GM19467 (cell line): ENCODE measurements at regions not wholly inside any gene's neighbourhood (a gene's known extent, or its start where the extent isn't known, plus 50 kb on each side); places are given as distances from the start of the nearest gene placed in this dataset.
"Not testable (repeated sequence)": the region's sequence is repeated elsewhere in the genome, so short reads cannot be mapped to it uniquely, and the experiment has no call there.

Experiments
- ATAC-seq: cut with Tn5 transposase; IDR thresholded peaks from one replicate; pipeline ENCODE4 v1.9.1; 2021; ENCODE audit warnings: mild to moderate bottlenecking, moderate library complexity; ENCODE audit not compliant: unreplicated experiment

DNA sequence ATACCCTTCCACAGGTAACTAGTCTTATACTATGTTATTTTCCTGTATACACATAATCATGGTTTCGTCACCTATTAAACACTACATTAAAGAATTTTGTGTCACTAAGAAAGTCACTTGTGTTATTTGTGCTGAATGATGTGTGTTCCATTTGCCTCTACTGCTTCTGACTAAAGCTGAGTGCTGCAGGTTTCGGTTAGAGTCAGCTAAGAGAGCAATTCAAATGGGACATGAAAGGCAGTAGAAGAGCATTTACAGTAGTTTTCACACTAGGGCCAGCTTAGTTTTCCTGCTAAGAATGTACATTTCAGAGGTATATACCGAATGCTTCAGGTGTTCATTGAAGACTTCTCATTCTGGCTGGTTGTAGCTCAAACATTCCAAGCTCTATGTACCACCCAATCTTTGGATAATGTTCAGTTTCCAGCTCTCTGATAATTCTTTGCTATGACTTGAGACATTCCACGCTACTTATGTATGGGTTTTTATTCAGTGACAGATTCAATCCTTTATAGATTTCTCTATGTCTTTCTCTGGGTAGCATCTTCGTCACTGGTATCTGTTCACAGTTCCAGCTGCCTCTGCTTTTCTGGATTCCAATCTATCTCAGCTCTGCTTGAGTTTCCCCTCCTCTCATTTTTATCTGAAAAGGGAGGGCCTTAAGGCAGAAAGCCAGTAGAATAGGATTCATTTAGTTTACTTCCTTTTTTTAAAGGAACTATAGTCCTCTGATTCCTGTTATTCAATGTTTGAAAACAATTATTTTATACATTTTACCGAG lies 164.4 kb downstream of the CXXC4 start:
- no peak for ATAC-seq

GRCh38 chr4:104326991-104327694 lies 167.6 kb downstream of the CXXC4 start:
- ATAC-seq, result not testable (repeated sequence)

DNA sequence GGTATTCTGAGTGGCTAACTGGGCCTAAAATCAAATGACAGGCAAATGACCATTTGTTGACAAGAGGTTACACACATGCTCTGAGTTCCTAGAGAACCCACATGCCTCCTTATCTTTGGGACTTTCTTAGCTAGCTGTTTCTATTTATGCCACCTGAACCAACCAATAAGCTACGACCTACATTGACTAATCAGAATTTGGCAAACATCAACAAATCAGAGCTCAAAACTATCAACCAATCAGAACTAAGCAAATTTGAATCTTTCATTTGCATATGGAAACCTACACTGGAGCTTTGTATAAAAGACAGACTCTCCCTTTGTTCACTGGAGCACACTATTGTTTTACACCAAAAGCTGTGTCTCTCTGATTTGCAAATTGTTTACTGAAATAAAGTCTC lies 192.0 kb downstream of the CXXC4 start:
- ATAC-seq, result no peak

GRCh38 chr4:104294811-104295210 lies 199.9 kb downstream of the CXXC4 start:
- no peak for ATAC-seq

DNA sequence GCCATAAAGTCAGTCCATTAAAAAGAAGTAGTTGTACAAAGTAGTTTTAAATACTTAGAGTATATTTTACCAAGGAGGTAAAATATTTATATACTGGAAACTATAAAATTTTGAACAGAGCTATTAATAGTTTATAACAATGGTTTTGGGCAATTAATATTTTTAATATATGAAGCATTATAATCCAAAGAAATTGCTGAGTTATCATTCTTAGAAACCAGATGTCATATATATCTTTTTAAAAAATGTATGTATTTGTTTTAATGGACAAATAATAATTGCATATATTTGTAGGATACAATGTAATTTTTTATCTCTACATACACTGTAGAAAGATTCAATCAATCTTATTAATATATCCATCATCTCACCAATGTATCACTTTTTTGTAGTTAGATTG lies 207.8 kb downstream of the CXXC4 start:
- no peak for ATAC-seq

DNA sequence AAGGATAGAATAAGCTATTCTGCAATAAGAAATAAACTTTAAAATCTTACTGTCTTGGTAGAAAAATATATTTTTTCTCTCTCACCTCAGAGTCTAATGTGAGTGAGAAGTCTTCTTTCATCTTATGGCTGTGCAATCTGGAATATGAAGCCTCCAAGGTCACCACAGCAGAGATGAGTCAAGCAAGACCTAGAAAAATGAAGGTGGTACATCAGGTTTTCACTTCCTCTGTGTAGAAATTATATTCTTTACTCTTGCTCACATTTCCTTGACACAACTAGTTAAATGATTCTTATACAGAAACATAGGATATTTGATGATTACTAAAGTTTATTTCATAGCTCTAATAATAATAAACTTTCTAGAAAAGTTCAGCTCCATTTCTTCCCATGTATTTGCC lies 211.4 kb downstream of the CXXC4 start:
- ATAC-seq, result no peak

DNA sequence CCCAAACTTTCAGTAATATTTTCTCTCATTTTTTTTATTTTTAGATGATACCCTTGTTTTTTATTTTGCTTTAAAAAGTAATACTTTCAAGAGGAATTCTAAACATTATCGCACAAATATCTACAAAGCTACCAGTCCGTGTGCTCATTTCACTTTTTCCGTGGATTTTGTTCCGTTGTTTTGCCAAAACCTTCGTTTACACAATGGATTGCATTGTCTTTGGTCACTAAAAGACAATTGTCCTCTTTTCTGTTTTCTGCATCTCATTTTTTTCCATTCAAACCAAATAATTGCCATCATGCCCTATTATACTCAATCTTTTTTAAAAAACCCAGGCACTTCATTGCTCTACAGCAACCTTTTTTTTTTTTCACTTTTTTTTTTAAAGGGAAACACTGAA lies 214.9 kb downstream of the CXXC4 start:
- ATAC-seq, result no peak

GRCh38 chr4:104272966-104273365 lies 221.7 kb downstream of the CXXC4 start:
- ATAC-seq, result no peak

GRCh38 chr4:104269603-104270002 lies 225.1 kb downstream of the CXXC4 start:
- not testable (repeated sequence) for ATAC-seq

- ATAC-seq, result no peak
Measured at GRCh38 chr4:104263100-104263499, 231.6 kb downstream of the CXXC4 start.

DNA sequence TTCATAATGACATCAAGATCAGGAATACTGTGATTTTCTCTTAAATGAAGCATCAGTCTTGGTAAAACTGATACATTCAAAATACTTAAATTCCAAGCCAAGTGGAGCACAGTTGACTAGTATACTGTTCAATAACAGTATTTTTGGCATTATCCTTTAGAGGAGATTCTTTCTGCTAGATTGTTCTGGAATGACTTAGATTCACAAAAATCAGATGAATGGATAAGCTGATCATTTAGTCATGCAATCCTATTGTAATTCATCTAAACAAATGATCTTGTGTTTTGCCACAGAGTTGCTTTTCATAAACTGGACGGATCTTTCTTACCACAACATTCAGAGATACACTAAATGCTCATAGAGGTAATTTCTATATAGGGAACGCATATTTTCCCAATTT lies 232.0 kb downstream of the CXXC4 start:
- no peak for ATAC-seq

GRCh38 chr4:104248726-104249125 lies 246.0 kb downstream of the CXXC4 start:
- ATAC-seq, result no peak

GRCh38 chr4:104235967-104236366 lies 258.7 kb downstream of the CXXC4 start:
- no peak for ATAC-seq

GRCh38 chr4:104217526-104217925 lies 277.2 kb downstream of the CXXC4 start:
- ATAC-seq, result no peak

GRCh38 chr4:104211657-104212056 lies 283.0 kb downstream of the CXXC4 start:
- no peak for ATAC-seq

GRCh38 chr4:104210420-104210819 lies 284.3 kb downstream of the CXXC4 start:
- ATAC-seq, result no peak

GRCh38 chr4:104206784-104207183 lies 287.9 kb downstream of the CXXC4 start:
- no peak for ATAC-seq

DNA sequence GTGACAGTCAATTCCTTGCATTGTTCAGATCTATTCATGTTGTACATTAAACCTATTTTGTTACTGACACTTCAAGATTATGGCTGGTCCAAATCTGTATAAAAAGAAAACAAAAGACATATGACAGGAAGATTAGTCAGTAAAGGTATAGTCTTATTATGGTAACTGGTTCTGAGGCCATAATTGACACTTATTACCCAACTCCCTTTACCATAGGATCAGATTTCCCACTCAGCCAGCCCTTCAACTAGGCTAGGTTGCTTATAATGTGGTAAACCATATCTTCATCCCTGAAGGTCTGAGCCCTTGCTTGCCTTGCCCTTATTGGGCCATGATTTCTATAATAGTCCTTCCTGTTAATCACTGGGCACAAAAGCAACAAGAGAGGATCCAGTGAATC lies 289.6 kb downstream of the CXXC4 start:
- no peak for ATAC-seq

DNA sequence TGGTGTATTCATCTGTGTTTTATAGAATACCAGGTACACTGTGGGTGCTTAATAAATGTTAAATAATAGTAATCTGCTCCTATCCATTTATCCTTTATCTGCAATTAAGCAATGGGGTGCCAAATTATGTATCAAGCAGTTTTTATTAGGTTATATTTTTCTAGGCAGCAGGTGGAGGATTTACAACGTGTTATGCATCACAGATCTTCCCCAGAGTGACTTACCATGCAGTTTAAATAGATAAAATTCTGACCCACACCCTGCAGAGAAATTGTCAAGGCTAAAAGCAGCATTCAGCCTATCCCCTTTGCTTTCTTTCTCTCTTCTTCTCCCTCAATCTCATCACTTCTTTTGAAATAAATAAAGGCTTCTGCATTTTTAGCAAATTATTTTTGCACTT lies 306.4 kb downstream of the CXXC4 start:
- no peak for ATAC-seq

DNA sequence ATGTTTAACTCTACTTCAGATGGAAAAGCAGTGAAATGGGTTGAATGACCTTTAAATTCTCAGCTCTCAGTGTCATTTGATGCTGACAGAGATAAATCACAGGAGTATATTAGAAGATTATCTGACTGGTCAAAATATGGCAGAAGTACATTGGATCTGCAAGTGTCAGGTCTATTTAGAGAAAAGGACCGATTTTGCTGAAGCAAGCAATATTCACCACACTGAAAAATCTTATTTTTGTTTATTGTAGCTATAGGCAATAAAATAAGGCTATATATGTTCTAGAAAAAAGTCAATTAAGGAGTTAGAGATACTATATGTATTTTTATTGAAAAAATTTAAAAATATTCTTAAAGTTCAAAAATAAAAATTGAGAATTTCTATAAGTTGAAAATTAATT lies 325.3 kb downstream of the CXXC4 start:
- ATAC-seq, result no peak

DNA sequence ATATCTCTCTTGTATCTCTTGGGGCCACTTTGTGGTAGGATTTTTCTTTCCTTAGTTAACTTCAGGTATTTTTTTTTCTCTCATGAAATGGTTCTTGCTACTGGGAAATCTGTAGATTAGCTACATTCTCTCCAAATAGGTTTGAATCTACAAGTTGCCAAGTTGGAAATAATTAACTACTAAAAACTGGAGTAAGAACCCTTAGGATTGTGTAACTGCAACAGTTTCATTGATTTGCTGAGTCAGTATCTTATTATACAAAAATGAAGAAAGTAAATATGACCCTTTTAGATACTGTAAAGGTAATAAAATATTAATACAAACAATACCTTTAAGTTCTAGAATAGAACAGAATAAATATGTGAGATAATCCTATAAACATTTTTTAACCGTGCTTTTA lies 327.9 kb downstream of the CXXC4 start:
- no peak for ATAC-seq

- ATAC-seq, result no peak
Measured at GRCh38 chr4:104163820-104164219, 330.9 kb downstream of the CXXC4 start.

DNA sequence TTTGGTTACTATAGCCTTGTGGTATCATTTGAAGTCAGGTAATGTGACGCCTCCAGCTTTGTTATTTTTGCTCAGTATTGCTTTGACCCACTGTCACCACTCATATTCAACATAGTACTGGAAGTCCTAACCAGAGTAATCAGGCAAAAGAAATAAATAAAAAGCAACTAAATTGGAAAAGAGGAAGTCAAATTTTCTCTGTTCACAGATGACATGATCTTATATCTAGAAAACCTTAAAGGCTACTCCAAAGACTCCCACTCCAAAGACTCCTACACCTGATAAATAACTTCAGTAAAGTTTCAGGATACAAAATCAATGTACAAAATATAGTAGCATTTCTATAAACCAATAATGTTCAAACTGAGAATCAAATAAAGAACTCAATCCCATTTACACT lies 348.6 kb downstream of the CXXC4 start:
- ATAC-seq, result no peak
